GM13977 (cell line): ENCODE measurements at regions not wholly inside any gene's neighbourhood (a gene's known extent, or its start where the extent isn't known, plus 50 kb on each side); places are given as distances from the start of the nearest gene placed in this dataset.

Experiments
- DNase-seq: peaks from one replicate; pipeline ENCODE4 v3.0.0; 2012; ENCODE audit warnings: low spot score
- CTCF ChIP-seq: IDR thresholded peaks from 2 replicates; pipeline ENCODE4 v1.5.1; 2012; ENCODE audit warnings: mild to moderate bottlenecking, control low read depth; ENCODE audit not compliant: insufficient read depth; ENCODE audit errors: extremely low read depth, missing control alignments
- in situ Hi-C: fragments of 300-500 bp; cut with MboI; formaldehyde crosslinking; loops from one replicate; pipeline ENCODE4 v1.12.0; 2022; ENCODE audit warnings: low sequenced_read_pairs, low pct_unique_long_range_greater_than_20kb, mixed read lengths, inconsistent platforms; ENCODE audit not compliant: unreplicated experiment

- DNase-seq = no peak
- in situ Hi-C loops = no loop called here
- no peak for TF ChIP-seq CTCF
Observed at GRCh38 chr18:43876286-43876685, 599.0 kb upstream of the SYT4 start.

GRCh38 chr18:43876748-43877147 is 599.5 kb upstream of the SYT4 start:
- no peak for DNase-seq
- in situ Hi-C loops = no loop called here
- TF ChIP-seq CTCF = no peak

- in situ Hi-C loops = no loop called here
- no peak for TF ChIP-seq CTCF
- DNase-seq = no peak
Observed at GRCh38 chr18:43877616-43878321, 600.5 kb upstream of the SYT4 start.

- no peak for DNase-seq
- in situ Hi-C loops = no loop called here
- TF ChIP-seq CTCF = no peak
Observed at GRCh38 chr18:43879415-43879814, 602.1 kb upstream of the SYT4 start.

GRCh38 chr18:43882358-43883055 is 605.2 kb upstream of the SYT4 start:
- no peak for TF ChIP-seq CTCF
- DNase-seq = no peak
- in situ Hi-C loops = no loop called here

- no peak for TF ChIP-seq CTCF
- DNase-seq = no peak
- in situ Hi-C loops = no loop called here
Observed at GRCh38 chr18:43883886-43884285, 606.6 kb upstream of the SYT4 start.
